ENCODE measurements at regions not wholly inside any gene's neighbourhood (a gene's known extent, or its start where the extent isn't known, plus 50 kb on each side); places are given as distances from the start of the nearest gene placed in this dataset.

GRCh38 chr10:36033808-36034207 lies 391.7 kb upstream of the FZD8 start:
- Histone ChIP-seq H3K4me2 (ENCODE audit: low read length) (no peak overlapping the region), H3K9me3 (ENCODE audit: control insufficient read depth in 1 of 2, insufficient read depth in 1 of 2, low read depth in 1 of 2, low read length in 2 of 2) (peaks cover 4 to 6% of the 10 kb centered on the region in 2 experiments; a peak in 2 of 4 replicates), H2AFZ (ENCODE audit: low read depth, low read length, poor library complexity, severe bottlenecking) (no peak overlapping the region), H3K9me2 (ENCODE audit: insufficient read depth) (no peaks in the 10 kb centered on the region), H4K20me1 (ENCODE audit: insufficient read depth) (no peaks in the 10 kb centered on the region), H3K36me3 (ENCODE audit: control insufficient read depth in 1 of 2, insufficient read depth in 2 of 2, low read length in 2 of 2) (no peaks in the 10 kb centered on the region), H3K27ac (ENCODE audit: low read depth, low read length) (no peak overlapping the region), H3K4me3 (replicated peaks in 1 of 2; ENCODE audit: low read depth in 1 of 2, low read length in 2 of 2) (no peak overlapping the region), H3K79me2 (ENCODE audit: insufficient read depth, low read length) (no peaks in the 10 kb centered on the region), H3K9ac (ENCODE audit: low read length) (no peak overlapping the region), H3K27me3 (ENCODE audit: insufficient read depth, low read length) (no peaks in the 10 kb centered on the region), H3K4me1 (ENCODE audit: control insufficient read depth in 1 of 2, insufficient read depth in 2 of 2, low read length in 2 of 2) (no peaks in the 10 kb centered on the region)
- ATAC-seq (no peak), DNase-seq (ENCODE audit: low read depth, low spot score) (no peak)
- ChIA-PET RAD21 (ENCODE audit: low non-redundant PET in 1 of 2, low total read pairs in 2 of 2, uncharacterized antibody in 2 of 2, unreplicated experiment in 2 of 2) (no interaction called here), CTCF (no interaction called here), POLR2A (no interaction called here)
- intact Hi-C loops (cut with micrococcal nuclease), result no loop called here
- no TSS peak for BruUV-seq (replicated peaks)
- TF ChIP-seq EZH2 (IDR thresholded peaks at IDR 0.05) (no peak), YY1 (IDR thresholded peaks at IDR 0.05; ENCODE audit: extremely low read depth, insufficient replicate concordance, low read depth, low read length) (no peak), POLR2A (IDR thresholded peaks at IDR 0.05; ENCODE audit: borderline replicate concordance, extremely low read depth, insufficient read depth, insufficient read length) (no peak), POLR2AphosphoS5 (IDR thresholded peaks at IDR 0.05; ENCODE audit: low read depth, low read length) (no peak), ELF1 (IDR thresholded peaks at IDR 0.05; ENCODE audit: borderline replicate concordance, low read depth) (no peak), JUND (IDR thresholded peaks at IDR 0.05) (no peak), FOSL1 (IDR thresholded peaks at IDR 0.05; ENCODE audit: low read depth) (no peak)
- TF ChIP-seq, protein P1, sequence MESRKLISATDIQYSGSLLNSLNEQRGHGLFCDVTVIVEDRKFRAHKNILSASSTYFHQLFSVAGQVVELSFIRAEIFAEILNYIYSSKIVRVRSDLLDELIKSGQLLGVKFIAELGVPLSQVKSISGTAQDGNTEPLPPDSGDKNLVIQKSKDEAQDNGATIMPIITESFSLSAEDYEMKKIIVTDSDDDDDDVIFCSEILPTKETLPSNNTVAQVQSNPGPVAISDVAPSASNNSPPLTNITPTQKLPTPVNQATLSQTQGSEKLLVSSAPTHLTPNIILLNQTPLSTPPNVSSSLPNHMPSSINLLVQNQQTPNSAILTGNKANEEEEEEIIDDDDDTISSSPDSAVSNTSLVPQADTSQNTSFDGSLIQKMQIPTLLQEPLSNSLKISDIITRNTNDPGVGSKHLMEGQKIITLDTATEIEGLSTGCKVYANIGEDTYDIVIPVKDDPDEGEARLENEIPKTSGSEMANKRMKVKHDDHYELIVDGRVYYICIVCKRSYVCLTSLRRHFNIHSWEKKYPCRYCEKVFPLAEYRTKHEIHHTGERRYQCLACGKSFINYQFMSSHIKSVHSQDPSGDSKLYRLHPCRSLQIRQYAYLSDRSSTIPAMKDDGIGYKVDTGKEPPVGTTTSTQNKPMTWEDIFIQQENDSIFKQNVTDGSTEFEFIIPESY (IDR thresholded peaks at IDR 0.05; ENCODE audit: extremely low read depth, insufficient replicate concordance, low read length), result no peak
- TF ChIP-seq, protein P2, sequence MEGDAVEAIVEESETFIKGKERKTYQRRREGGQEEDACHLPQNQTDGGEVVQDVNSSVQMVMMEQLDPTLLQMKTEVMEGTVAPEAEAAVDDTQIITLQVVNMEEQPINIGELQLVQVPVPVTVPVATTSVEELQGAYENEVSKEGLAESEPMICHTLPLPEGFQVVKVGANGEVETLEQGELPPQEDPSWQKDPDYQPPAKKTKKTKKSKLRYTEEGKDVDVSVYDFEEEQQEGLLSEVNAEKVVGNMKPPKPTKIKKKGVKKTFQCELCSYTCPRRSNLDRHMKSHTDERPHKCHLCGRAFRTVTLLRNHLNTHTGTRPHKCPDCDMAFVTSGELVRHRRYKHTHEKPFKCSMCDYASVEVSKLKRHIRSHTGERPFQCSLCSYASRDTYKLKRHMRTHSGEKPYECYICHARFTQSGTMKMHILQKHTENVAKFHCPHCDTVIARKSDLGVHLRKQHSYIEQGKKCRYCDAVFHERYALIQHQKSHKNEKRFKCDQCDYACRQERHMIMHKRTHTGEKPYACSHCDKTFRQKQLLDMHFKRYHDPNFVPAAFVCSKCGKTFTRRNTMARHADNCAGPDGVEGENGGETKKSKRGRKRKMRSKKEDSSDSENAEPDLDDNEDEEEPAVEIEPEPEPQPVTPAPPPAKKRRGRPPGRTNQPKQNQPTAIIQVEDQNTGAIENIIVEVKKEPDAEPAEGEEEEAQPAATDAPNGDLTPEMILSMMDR (IDR thresholded peaks at IDR 0.05 in 2 of 3, conservative IDR thresholded peaks at IDR 0.05 in 1 of 3; ENCODE audit: borderline replicate concordance in 1 of 3, insufficient read depth in 1 of 3, low read depth in 2 of 3, low read length in 2 of 3), result no peak
- TF ChIP-seq, protein P3, sequence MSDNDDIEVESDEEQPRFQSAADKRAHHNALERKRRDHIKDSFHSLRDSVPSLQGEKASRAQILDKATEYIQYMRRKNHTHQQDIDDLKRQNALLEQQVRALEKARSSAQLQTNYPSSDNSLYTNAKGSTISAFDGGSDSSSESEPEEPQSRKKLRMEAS (IDR thresholded peaks at IDR 0.05), result no peak
